Caco-2 (cell line): ENCODE measurements at regions not wholly inside any gene's neighbourhood (a gene's known extent, or its start where the extent isn't known, plus 50 kb on each side); places are given as distances from the start of the nearest gene placed in this dataset.

Experiments
- BruUV-seq: library from RNA; stranded (reverse); fragments of 400-500 nt; replicated peaks from 2 replicates; lab custom pipeline; 2021; lab: Mats Ljungman, UMichigan
- CTCF ChIA-PET: fragments of 300-600 bp; sonication (Branson Sonifier 250); formaldehyde crosslinking; loops from one replicate; lab custom pipeline; 2022; ENCODE audit warnings: antibody characterized with exemption; lab: Charles Lee
- POLR2A ChIA-PET: fragments of 300-600 bp; sonication (Branson Sonifier 250); formaldehyde crosslinking; loops from one replicate; lab custom pipeline; 2022; ENCODE audit warnings: antibody characterized with exemption; lab: Charles Lee
- DNase-seq, 2 experiments: peaks; one replicate each; pipeline versions ENCODE4 v3.0.0 to v3.0.0-alpha.2; 2020 to 2022
- H3K27me3 ChIP-seq: replicated peaks from 2 replicates; pipeline ENCODE4 v1.6.0; 2011; ENCODE audit warnings: low read length; ENCODE audit not compliant: control insufficient read depth, insufficient read depth
- H3K36me3 ChIP-seq: 2 replicates; pipeline ENCODE4 v1.5.1; 2011; ENCODE audit warnings: low read length; ENCODE audit not compliant: control insufficient read depth, insufficient read depth
- H3K4me1 ChIP-seq: fragments of 250-450 bp; sonication (Bioruptor Pico); 2 replicates; pipeline ENCODE4 v1.5.1; 2020; ENCODE audit warnings: mild to moderate bottlenecking
- H3K4me3 ChIP-seq: 2 replicates; pipeline ENCODE4 v1.5.1; 2011; ENCODE audit warnings: low read depth, mild to moderate bottlenecking, control low read depth, low read length
- H3K9me3 ChIP-seq: fragments of 250-450 bp; sonication (Bioruptor Pico); 2 replicates; pipeline ENCODE4 v1.5.1; 2020; ENCODE audit warnings: mild to moderate bottlenecking, moderate library complexity
- H3K27ac Mint-ChIP-seq: one replicate; pipeline ENCODE4 v1.8.0; 2022; ENCODE audit warnings: mixed read lengths; ENCODE audit not compliant: unreplicated experiment
- H3K27me3 Mint-ChIP-seq: one replicate; pipeline ENCODE4 v1.8.0; 2022; ENCODE audit warnings: mixed read lengths; ENCODE audit not compliant: insufficient read depth, unreplicated experiment
- H3K36me3 Mint-ChIP-seq: one replicate; pipeline ENCODE4 v1.8.0; 2022; ENCODE audit warnings: mild to moderate bottlenecking, mixed read lengths; ENCODE audit not compliant: insufficient read depth, unreplicated experiment
- H3K4me1 Mint-ChIP-seq: one replicate; pipeline ENCODE4 v1.8.0; 2022; ENCODE audit warnings: low read depth, mixed read lengths; ENCODE audit not compliant: unreplicated experiment
- H3K4me3 Mint-ChIP-seq: one replicate; pipeline ENCODE4 v1.8.0; 2022; ENCODE audit warnings: mild to moderate bottlenecking, moderate library complexity, mixed read lengths; ENCODE audit not compliant: unreplicated experiment
- H3K9me3 Mint-ChIP-seq: one replicate; pipeline ENCODE4 v1.8.0; 2022; ENCODE audit warnings: mixed read lengths; ENCODE audit not compliant: unreplicated experiment
- CTCF ChIP-seq, 2 experiments: fragments of 200-600 bp in 1 of 2; IDR thresholded peaks; 1 replicate in 1 of 2; 2 replicates in 1 of 2; pipeline versions ENCODE4 v1.5.1 to v1.8.0; 2011 to 2022; ENCODE audit warnings: antibody characterized with exemption in 1 of 2, control low read depth in 1 of 2, inconsistent platforms in 1 of 2, low read depth in 1 of 2, low read length in 1 of 2, mild to moderate bottlenecking in 1 of 2, moderate library complexity in 1 of 2; ENCODE audit not compliant: insufficient read depth in 1 of 2, severe bottlenecking in 1 of 2, unreplicated experiment in 1 of 2
- intact Hi-C: fragments of 100-400 bp; cut with micrococcal nuclease; formaldehyde crosslinking; loops from one replicate; pipeline ENCODE4 v1.10.0; 2022; ENCODE audit not compliant: unreplicated experiment

DNA sequence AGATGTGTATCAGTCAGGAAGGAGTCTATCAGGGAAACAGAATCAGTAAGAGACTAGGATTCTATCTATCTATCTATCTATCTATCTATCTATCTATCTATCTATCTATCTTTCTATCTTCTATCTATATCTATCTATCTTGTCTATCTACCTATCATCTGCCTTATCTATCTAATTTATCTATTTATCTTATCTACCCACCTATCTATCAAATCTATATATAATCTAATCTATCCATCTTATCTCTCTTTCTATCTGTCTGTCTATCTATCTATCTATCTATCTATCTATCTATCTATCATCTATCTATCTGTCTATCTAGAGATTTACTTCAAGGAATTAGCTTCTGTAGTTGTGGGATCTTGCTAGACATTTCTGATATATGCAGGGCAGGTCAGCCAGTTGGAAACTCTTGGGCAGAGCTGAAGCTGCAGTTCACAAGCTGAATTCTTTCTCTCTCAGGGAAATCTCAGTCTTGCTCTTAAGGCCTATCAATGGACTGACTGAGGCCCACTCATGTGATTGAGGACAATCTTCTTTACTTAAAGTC is 140.2 kb upstream of the JUN start:
- no peak overlapping the region for H3K27ac Mint-ChIP-seq
- H3K9me3 Mint-ChIP-seq: peaks cover 9% of the 10 kb centered on the region
- no peaks in the 10 kb centered on the region for H3K27me3 Mint-ChIP-seq
- ChIA-PET POLR2A (no interaction called here), CTCF (no interaction called here)
- H3K36me3 ChIP-seq: no peaks in the 10 kb centered on the region
- peaks cover 25% of the 10 kb centered on the region for H3K4me1 Mint-ChIP-seq
- TF ChIP-seq CTCF (IDR thresholded peaks at IDR 0.05; ENCODE audit: insufficient read depth in 1 of 2, low read depth in 1 of 2, low read length in 1 of 2, severe bottlenecking in 1 of 2, unreplicated experiment in 1 of 2): no peak
- no peak overlapping the region for H3K4me3 Mint-ChIP-seq
- no peaks in the 10 kb centered on the region for H3K36me3 Mint-ChIP-seq
- no peak for DNase-seq
- H3K27me3 ChIP-seq: no peaks in the 10 kb centered on the region
- H3K9me3 ChIP-seq: no peaks in the 10 kb centered on the region
- BruUV-seq: no TSS peak
- H3K4me1 ChIP-seq: peaks cover 18% of the 10 kb centered on the region
- intact Hi-C loops: no loop called here
- H3K4me3 ChIP-seq: no peak overlapping the region

- TF ChIP-seq CTCF (IDR thresholded peaks at IDR 0.05; ENCODE audit: insufficient read depth in 1 of 2, low read depth in 1 of 2, low read length in 1 of 2, severe bottlenecking in 1 of 2, unreplicated experiment in 1 of 2): no peak
These were observed 141.0 kb upstream of the JUN start for GRCh38 chr1:58924821-58925220.

DNA sequence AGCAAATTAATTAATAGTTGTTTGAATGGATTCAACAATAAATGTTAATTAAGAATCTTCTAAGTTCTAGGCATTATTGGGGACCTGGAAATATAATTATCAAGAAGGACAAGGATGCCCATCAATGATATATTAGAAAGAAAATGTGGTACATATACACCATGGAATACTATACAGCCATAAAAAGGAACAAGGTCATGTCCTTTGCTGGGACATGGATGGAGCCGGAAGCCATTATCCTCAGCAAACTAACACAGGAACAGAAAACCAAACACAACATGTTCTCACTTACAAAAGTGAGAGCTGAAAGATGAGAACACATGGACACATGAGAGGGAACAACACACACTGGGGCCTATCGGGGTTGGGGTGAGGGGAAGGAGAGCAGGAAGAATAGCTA is 141.4 kb upstream of the JUN start:
- Histone ChIP-seq H3K4me1 (peaks cover 29% of the 10 kb centered on the region), H3K4me3 (no peak overlapping the region), H3K9me3 (no peaks in the 10 kb centered on the region), H3K36me3 (no peaks in the 10 kb centered on the region), H3K27me3 (no peaks in the 10 kb centered on the region)
- ChIA-PET CTCF (no interaction called here), POLR2A (no interaction called here)
- TF ChIP-seq CTCF (IDR thresholded peaks at IDR 0.05; ENCODE audit: insufficient read depth in 1 of 2, low read depth in 1 of 2, low read length in 1 of 2, severe bottlenecking in 1 of 2, unreplicated experiment in 1 of 2): no peak
- Mint-ChIP-seq H3K27ac (no peak overlapping the region), H3K4me3 (no peak overlapping the region), H3K9me3 (peaks cover 9% of the 10 kb centered on the region), H3K36me3 (no peaks in the 10 kb centered on the region), H3K4me1 (peaks cover 35% of the 10 kb centered on the region), H3K27me3 (no peaks in the 10 kb centered on the region)
- no TSS peak for BruUV-seq
- DNase-seq: no peak
- intact Hi-C loops: no loop called here

More at GRCh38 chr1:58924821-58925220, 141.0 kb upstream of the JUN start:
- no TSS peak for BruUV-seq
- Histone ChIP-seq H3K9me3 (no peaks in the 10 kb centered on the region), H3K4me3 (no peak overlapping the region), H3K36me3 (no peaks in the 10 kb centered on the region), H3K27me3 (no peaks in the 10 kb centered on the region), H3K4me1 (peaks cover 25% of the 10 kb centered on the region)
- Mint-ChIP-seq H3K4me3 (no peak overlapping the region), H3K9me3 (peaks cover 9% of the 10 kb centered on the region), H3K27me3 (no peaks in the 10 kb centered on the region), H3K27ac (no peak overlapping the region), H3K4me1 (peaks cover 32% of the 10 kb centered on the region), H3K36me3 (no peaks in the 10 kb centered on the region)
- no peak for DNase-seq
- POLR2A ChIA-PET: no interaction called here
- CTCF ChIA-PET: no interaction called here
- intact Hi-C loops: no loop called here
